Epidermal melanocyte (primary cell): ENCODE measurements at regions not wholly inside any gene's neighbourhood (a gene's known extent, or its start where the extent isn't known, plus 50 kb on each side); places are given as distances from the start of the nearest gene placed in this dataset.

ENCODE experiments used
- DNase-seq: peaks from one replicate; pipeline ENCODE4 v3.0.0; 2011; ENCODE audit warnings: low spot score; ENCODE audit not compliant: insufficient read length

GRCh38 chr9:89899573-89899972 is 294.8 kb downstream of the GADD45G start:
- DNase-seq = no peak

DNA sequence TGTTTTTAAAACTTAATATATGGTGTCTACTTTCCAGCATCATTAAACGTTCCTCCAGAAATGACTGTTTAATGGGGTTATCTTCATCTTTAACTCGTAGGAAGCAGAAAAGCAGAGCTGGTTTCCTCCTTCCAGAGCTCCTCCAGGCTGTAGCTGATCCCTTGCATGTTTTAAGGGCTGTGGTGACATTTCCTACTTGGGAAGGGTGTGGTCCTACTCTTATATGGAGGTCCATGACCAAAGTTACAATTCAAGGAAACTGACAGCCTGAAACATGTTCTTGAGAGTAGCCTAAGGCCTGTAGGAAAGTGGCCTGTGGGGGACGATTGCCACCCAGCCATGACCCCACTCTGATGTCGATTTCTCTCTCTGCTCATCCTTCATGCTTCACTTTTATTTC is 297.1 kb downstream of the GADD45G start:
- DNase-seq = no peak

DNA sequence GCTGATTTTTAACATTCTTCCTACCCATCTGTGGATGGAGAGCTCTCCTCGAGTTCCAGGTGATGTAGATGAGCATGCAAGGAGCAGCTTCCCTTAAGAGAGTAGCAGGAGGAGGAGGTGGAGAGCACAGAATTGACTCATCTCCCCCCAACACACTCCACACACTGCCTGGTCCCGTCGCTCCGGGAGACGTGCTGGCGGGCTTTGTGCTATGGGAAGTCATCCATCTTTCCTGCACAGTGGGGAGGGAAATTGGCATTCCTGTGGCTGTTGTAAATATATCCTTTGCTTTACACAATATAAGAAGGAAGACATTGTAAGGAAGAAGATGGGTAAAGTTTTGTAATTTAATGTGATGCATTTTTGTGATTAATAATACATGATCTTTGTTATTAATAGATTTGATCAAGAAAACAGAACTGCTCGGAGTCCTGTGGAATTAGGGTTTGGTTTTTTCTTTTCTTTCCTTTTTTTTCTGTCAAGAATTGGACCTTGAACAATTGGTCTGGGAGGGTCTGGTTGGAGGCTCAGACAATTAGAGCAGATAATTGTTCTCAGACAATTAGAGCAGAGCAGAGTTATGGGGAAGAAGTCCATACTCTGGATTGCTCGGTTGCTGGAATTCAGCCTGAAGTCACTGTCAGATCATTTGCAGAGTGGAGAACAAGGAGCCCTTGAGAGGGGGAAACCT is 297.8 kb downstream of the GADD45G start:
- DNase-seq = no peak

GRCh38 chr9:89903141-89903475 is 298.3 kb downstream of the GADD45G start:
- DNase-seq = no peak

DNA sequence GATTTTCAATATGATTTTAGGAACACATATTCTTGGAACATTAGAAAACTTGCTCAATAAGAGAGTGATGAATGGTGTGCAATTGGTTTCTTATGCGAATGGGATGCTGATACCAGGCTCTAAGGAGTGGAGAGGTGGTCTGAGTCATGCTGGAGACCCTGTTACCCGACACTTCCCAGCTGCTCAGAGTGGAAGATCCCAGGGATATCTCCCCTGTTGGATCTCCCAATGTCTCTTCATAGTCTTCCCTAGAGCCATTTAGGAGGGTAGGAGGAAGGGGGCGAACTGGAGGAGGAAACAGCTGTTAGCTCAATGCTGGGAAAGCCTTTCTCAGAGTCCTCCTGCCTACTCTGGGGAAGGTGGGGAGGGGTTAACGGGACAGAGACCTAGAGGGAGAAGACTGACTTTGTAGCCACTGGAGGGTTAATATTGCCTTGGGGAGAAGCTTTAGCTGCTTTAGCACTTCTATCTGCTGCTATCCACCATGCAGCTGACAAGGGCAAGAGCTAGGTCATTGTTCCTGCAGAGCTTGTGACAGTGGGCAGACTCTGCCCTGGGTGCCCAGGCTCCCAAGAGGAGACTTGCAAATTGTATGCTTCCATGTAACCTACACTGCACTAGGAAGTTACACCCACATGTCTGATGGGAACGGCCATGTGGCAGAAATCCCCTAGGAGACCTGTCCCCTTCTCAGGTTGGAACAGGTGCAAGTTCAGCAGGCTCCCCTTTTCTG is 301.0 kb downstream of the GADD45G start:
- DNase-seq = no peak

GRCh38 chr9:89911721-89912604 is 307.2 kb downstream of the GADD45G start:
- no peak for DNase-seq

GRCh38 chr9:89912605-89912953 is 307.8 kb downstream of the GADD45G start:
- no peak for DNase-seq

GRCh38 chr9:89915187-89915586 is 310.4 kb downstream of the GADD45G start:
- DNase-seq = no peak

GRCh38 chr9:89916001-89916597 is 311.3 kb downstream of the GADD45G start:
- no peak for DNase-seq

- no peak for DNase-seq
Observed at GRCh38 chr9:89917861-89918260, 313.0 kb downstream of the GADD45G start.

GRCh38 chr9:89919171-89919681 is 314.4 kb downstream of the GADD45G start:
- no peak for DNase-seq

- no peak for DNase-seq
Observed at GRCh38 chr9:89920131-89920530, 315.3 kb downstream of the GADD45G start.

DNA sequence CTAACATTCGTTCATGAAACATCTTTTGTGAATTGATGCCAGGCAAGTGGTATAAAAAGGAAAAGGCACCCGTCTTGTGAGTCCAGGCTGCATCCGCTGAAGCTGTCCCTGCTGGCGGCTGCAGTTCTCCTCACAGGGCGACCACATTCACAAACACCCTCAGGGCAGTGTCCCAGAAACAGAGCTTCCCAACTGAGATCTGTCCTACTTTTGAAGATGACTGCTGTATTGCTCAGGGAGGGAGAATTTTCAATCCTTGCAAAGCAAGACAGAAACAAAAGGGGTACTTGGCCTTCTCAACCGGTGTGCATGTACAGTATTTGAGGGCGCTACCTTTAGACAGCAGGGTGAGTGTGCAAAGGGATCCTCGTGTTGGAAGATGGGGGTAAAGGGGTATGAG is 316.1 kb downstream of the GADD45G start:
- DNase-seq = no peak

DNA sequence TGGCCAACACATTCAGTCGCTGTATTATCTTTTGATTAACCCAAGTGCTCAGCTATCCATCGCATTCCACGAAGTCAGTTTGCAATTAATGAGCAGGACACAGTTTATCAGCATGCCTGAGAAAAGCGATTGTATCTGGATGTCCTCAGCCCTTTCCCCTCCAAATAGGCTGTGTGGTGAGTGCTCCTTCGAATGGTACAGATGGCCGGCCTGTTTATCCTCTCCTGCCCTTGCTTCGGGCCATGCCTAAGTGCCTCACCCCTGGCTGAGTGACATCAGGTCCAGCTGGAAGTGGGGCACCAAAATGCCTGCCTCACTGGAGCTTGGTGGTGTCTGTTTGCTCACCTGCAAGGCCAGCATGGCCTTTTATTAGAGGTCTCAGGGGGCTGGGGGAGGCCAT is 317.3 kb downstream of the GADD45G start:
- no peak for DNase-seq

DNA sequence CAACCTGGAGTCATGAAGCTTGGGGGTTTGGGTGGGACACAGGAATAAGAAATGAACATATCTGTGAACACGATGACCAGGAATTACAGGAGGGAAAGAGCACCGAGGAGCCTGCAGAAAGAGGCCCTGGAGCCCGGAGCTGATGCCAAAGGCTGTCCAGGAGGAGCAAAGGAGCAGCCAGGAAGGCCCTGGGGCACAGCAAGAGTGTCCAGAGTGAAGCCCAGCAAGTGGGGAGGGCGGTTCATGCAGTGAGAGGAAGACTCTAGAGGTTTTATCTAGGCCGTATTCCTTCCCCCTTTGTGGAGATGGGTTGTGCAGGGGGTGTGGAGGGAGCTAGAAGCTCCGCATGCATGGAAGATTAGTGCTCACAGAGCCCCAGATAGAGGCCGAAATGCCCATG is 318.4 kb downstream of the GADD45G start:
- DNase-seq = no peak

DNA sequence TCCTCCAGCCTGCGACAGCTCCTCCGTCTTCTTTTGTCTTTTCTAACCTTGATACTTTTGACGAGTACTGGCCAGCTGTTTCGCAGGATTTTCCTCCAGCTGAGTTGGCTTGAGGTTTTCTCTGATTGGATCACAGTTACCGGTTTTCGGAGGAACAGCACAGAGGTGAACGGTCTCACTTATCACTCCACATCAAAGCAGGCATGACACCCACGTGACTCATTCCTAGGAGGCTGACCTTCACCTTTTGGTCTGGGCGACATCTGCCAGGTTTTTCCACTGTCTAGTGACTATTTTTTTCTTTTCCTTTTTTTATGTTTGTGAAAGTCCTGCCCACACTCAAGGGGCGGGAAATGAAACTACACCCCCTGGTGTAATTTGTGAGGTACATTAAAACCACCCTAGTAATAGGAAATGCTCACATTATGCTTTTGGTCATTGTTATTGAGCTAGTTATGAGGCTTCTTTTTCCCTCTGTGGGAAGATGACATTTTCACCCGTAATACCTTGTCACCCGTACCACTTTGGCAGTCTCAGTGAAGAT is 319.2 kb downstream of the GADD45G start:
- DNase-seq = no peak

- DNase-seq = no peak
Observed at GRCh38 chr9:89924611-89925010, 319.8 kb downstream of the GADD45G start.

DNA sequence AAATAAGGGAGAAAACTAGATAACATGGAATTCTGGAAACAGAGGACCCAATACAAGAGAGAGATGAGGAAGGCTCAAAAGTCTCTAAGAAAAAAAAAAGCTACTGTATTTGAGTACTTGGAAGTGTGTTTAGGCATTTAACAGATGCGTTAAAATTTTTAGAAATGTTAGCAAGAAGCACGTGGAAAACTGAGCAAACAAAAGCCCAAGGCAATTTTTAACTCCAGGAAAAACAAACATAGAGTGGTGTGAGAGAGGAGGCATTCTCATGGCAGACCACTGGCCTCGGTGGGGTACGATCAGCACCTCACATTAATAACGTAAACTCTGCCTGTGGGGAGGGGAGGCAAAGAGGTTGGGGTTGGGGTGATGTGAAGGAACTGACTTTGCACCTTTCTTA is 321.4 kb downstream of the GADD45G start:
- DNase-seq = no peak

GRCh38 chr9:89926691-89927220 is 321.9 kb downstream of the GADD45G start:
- no peak for DNase-seq

DNA sequence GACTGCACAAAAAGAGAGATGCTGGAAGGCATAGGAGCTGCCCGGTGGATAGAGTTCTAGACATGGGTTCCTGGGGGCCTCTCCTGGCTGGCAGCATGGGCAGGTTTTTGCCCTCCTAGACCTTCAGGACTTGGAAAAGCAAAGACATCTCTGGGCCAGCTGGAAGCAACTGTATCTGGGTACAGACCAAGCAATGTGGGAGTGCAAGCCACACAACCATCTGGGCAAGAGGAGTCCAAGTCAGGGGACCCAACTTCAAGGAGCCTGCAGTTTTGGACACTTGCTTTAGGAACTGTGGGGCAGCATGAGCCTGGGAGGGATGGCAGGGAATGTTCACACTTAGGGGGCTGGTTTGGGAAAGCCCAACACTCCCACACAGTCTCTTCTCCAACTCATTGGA is 323.3 kb downstream of the GADD45G start:
- DNase-seq = no peak
